Stimulated activated CD4-positive, alpha-beta T cell treated with anti-CD3 and anti-CD28 coated beads, Interleukin-15, amount 100 ng/mL, for 1 hour (primary cell): ENCODE measurements at regions not wholly inside any gene's neighbourhood (a gene's known extent, or its start where the extent isn't known, plus 50 kb on each side); places are given as distances from the start of the nearest gene placed in this dataset.
"Not testable (repeated sequence)": the region's sequence is repeated elsewhere in the genome, so short reads cannot be mapped to it uniquely, and the experiment has no call there.

Source experiments
- DNase-seq, 2 donors: peaks; one replicate each; pipeline ENCODE4 v3.0.0-alpha.2; 2020; ENCODE audit warnings: low read depth in 1 of 2, low spot score in 1 of 2

GRCh38 chr7:114802632-114803031 lies 119.3 kb upstream of the MDFIC start:
- DNase-seq = no peak

GRCh38 chr7:114806590-114807162 lies 115.2 kb upstream of the MDFIC start:
- DNase-seq = no peak

- DNase-seq = no peak
Measured at GRCh38 chr7:114812570-114812969, 109.3 kb upstream of the MDFIC start.

GRCh38 chr7:114813624-114814023 lies 108.3 kb upstream of the MDFIC start:
- no peak for DNase-seq

- DNase-seq = not testable (repeated sequence)
Measured at GRCh38 chr7:114817036-114817435, 104.9 kb upstream of the MDFIC start.

- DNase-seq = no peak
Measured at GRCh38 chr7:114818501-114818900, 103.4 kb upstream of the MDFIC start.

GRCh38 chr7:114819616-114820362 lies 102.1 kb upstream of the MDFIC start:
- no peak for DNase-seq

GRCh38 chr7:114821030-114821900 lies 100.6 kb upstream of the MDFIC start:
- DNase-seq = no peak

- DNase-seq = no peak
Measured at GRCh38 chr7:114822131-114822530, 99.8 kb upstream of the MDFIC start.

GRCh38 chr7:114822844-114823243 lies 99.0 kb upstream of the MDFIC start:
- no peak for DNase-seq

- no peak for DNase-seq
Measured at GRCh38 chr7:114823290-114823689, 98.6 kb upstream of the MDFIC start.

GRCh38 chr7:114825423-114825951 lies 96.4 kb upstream of the MDFIC start:
- DNase-seq = peak in 1 of 2 donors; percentile 9

GRCh38 chr7:114830952-114831351 lies 90.9 kb upstream of the MDFIC start:
- no peak for DNase-seq

- no peak for DNase-seq
Measured at GRCh38 chr7:114832906-114833595, 88.8 kb upstream of the MDFIC start.

- DNase-seq = no peak
Measured at GRCh38 chr7:114835303-114835702, 86.6 kb upstream of the MDFIC start.

GRCh38 chr7:114835861-114836260 lies 86.0 kb upstream of the MDFIC start:
- no peak for DNase-seq

- DNase-seq = no peak
Measured at GRCh38 chr7:114842551-114843065, 79.3 kb upstream of the MDFIC start.

GRCh38 chr7:114843102-114843501 lies 78.8 kb upstream of the MDFIC start:
- DNase-seq = no peak

- no peak for DNase-seq
Measured at GRCh38 chr7:114851406-114852061, 70.4 kb upstream of the MDFIC start.

GRCh38 chr7:114852293-114852692 lies 69.6 kb upstream of the MDFIC start:
- DNase-seq = no peak
